Fibroblast of upper back skin (primary cell): ENCODE measurements at regions not wholly inside any gene's neighbourhood (a gene's known extent, or its start where the extent isn't known, plus 50 kb on each side); places are given as distances from the start of the nearest gene placed in this dataset.

ENCODE experiments used
- DNase-seq: peaks from one replicate; pipeline ENCODE4 v3.0.0-alpha.2; 2013

DNA sequence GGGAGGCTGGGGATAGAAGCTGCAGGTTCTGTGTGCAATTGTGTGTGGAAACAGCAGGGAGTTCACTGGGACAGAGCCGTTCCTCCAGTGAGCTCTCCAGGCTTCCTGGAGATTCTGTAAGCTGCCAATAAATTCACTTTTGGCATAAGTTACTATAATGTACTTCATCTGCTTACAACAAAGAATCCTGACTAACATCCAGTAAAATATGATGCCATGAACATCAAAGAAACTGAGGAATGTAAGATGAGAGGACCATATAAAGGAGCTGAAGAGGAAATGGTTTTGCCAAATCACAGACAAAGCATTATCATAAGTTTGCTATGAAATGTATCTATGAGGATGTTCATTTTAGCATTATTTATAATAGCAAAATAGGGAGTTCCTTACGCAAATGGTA is 175.3 kb downstream of the KCNE4 start:
- peak; percentile 80 for DNase-seq

DNA sequence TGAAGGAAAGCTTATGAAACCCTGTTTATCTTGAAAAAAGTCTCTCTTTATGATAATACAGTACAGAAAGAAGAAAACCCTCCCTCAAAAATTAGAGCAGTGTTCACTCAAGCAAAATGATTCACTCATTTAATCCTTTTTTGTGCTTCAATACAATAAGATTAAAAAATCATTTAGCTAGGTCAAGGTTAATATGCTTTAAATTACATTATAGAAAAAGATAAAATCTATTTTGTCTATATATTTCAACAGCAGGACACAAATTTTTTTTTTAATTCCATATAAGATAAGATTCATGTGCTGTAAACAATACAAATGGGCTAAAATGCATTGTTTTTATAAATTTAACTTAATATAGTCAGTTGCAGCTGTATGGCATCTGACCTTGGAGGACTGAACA is 176.9 kb downstream of the KCNE4 start:
- DNase-seq = no peak

DNA sequence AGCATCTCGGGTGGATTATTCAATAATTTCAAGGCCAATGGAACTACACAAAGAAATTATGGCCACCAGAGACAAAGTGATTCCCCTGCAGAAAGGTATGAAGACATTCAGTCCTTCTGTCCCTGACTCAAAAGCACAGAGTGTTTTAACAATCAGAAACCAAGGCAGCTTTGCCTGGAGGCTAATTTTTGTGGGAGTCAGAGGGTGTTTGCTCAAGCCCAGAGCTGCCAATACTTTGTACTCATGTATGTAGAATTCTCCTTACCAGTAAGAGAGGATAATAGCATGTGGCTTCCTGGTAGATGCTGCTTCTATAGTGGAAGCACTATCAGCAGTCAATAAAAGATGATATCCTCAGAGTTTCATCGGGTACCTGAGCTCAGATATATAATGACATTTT is 178.4 kb downstream of the KCNE4 start:
- DNase-seq = no peak

DNA sequence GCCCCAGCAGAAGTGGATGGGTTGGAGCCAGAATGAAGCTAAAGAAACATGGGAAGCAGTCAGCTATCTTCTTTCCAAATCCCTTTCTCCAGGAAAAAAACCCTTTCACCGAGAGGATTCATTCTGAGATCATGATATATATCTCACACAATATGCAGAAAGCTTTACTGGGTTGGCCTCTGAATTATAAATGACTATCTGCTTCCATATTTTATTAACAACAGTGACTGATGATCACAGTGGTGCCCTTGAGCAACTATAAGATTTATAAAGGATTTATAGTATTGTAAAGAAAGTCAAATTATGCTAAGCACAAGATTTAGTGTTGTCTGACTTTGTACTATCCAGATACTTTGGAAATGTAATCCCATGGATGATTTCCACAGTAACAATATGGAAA is 180.3 kb downstream of the KCNE4 start:
- DNase-seq = no peak

DNA sequence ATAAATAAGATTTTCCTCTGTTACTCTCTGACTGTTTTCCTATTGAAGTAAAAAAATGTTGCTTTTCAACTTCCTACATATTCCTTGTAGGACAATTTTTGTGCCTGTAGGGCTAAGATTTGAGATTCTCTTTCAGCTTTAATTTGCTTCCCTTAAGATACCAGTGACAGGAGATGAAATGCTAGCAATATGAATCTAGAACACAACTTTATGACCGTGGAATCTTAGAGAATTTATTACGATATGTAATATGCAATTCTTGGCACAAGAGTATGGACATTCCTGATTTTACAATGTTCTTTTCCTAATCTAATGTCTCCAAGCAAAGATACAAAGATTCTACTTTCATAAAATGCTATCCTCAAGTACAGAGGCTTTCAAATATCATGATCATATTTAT is 180.9 kb downstream of the KCNE4 start:
- DNase-seq = no peak

DNA sequence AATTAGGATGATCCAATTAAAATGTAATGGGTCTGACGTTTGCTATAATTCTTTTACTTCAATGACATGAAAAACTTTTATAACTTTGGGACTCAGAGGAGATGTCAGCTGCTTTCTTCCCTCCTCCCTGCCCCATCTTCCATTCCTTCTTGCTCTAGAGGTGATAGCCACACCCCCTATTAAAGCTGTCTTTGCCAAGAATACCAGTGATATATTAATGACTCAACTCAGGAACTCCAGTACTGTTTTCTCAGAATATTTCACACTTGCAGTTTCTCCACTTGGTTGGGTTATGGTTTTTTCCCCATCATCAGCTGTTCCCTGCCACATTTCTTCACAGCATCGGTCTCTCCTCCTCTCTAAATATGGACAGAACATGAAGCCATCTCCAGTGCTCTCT is 184.0 kb downstream of the KCNE4 start:
- peak; percentile 41 for DNase-seq

DNA sequence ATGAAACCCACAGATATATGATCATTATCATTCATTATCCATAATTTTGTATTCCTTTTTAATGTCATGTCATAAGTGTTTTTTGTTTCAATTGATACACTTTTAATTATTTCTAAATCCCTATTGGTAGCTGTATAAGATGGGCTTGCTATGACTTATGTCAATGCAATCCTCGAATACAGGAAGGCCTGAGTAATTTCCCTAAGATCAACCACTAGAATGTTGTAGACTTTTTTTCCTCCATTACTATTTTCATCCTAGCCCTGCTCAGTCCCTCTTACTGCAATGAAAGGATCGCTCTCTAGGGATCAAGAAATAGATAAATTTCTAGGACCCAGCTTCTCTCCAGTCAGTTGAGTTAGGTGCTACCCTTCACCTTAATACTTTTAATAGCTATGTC is 186.3 kb downstream of the KCNE4 start:
- peak; percentile 52 for DNase-seq

DNA sequence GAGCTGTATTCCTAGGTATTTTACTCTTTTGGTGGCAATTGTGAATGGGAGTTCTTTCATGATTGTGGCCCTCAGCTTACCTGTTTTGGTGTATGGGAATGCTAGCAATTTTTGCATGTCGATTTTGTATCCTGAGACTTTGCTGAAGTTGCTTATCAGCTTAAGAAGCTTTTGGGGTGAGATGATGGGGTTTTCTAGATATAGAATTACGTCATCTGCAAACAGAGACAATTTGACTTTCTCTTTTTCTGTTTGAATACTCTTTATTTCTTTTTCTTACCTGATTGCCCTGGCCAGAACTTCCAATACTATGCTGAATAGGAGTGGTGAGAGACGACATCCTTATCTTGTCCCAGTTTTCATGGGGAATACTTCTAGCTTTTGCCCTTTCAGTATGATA is 191.2 kb downstream of the KCNE4 start:
- DNase-seq = no peak

DNA sequence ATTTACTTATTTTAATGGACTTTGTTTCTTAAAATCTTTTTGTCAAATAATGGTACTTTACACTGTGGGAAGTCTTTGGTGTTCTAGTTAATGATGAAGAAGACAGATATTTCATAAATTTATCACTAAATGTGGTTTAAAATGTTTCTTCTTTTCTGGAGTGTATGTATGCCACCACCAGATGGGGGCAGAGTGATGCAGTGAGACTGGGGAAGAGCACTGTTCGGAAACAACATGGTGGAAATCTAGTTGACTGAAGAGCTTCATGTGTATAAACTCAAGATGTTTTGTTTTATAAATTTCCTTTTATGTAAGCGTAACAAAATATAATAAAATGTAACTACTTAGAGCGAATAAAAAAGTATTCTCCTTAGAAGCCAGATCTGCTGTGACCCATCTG is 195.1 kb downstream of the KCNE4 start:
- DNase-seq = peak; percentile 46

DNA sequence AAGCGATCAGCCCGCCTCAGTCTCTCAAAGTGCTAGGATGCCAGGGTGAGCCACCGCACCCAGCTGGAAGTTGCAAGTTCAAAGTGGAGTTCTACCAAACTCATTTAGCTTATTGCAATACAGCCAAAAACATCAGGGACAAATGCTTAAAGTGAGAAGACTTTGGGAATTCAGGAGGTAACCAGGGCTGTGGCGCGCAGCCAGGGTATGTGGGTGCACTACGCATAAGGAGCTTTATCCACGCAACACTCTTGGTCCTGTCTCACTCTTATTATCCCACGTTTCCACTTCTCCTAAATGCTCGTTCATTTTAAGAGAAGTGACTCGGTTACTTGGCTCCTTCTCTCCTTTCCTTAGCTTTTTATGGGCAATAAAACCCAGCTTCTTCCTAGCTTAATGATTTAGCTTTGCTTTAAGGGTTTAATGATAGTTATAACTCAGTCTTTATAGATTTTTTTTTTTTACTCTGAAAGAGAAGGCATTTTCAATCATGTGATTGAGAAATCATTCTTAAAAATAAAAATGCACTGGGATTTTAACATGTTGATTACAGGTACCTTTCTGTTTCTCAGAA is 199.8 kb downstream of the KCNE4 start:
- DNase-seq = no peak

DNA sequence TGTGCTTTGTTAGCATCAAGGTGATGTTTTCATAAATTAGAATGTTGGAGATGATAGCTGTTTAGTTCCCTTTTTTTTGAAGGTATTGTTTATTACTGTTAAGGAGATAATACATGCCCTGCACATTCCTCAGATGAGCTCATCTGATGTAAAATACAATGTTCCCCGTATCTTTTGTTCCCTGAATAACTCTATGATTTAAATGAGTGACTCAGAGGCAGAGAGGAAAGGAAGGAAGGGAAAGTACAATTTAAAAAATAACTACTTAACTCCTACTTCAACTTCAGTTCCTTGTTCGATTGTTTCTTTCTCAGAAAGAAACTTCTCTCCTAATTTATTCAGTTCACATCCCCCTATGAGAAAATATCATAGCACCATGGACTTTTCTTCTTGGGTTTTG is 208.7 kb downstream of the KCNE4 start:
- peak; percentile 48 for DNase-seq

DNA sequence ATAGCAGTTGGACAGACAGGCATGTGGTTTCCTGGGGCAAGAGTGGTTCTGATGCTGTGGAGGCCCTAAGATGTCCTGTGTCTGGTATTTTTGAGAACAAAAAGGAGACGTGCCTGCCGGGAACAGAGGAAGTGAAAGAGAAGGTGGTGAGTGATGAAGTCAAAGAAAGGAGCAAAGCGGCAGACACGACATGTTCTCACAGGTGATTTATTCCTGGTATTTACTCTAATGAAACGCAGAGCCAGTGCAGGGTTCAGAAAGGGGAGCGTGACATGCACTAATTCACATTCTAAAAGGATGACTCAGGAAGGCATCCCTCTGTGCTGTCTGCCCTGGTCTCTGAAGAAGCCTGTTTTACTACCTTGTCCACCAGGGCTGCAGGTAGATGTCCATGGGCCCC is 211.0 kb downstream of the KCNE4 start:
- DNase-seq = peak; percentile 94

DNA sequence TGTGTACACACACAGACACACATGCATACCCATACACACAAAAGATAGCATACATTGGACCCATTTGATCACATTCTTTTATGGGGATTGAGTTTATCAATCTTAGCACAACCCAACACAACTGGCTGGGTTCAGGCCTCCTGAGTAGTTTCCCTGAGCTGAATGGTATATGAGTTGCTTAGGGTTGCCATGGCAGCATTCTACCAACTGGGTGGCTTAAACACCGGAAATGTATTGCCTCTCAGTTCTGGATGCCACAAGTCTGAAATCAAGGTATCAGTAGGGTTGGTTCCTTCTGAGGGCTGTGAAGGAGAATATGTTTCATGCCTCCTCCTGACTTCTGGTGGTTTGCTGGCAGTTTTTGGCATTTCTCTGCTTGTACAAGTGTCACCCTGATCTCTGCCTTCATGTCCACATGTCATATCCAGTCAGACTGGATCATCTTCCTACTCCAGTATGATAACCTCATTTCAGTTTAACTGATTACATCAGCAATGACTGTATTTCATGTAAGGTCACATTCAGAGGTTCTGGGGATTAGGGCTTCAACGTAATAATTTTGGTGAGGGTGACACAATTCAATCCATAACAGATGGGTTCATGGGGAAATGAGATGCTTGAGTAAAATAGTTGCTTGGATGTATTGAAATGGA is 212.7 kb downstream of the KCNE4 start:
- no peak for DNase-seq

DNA sequence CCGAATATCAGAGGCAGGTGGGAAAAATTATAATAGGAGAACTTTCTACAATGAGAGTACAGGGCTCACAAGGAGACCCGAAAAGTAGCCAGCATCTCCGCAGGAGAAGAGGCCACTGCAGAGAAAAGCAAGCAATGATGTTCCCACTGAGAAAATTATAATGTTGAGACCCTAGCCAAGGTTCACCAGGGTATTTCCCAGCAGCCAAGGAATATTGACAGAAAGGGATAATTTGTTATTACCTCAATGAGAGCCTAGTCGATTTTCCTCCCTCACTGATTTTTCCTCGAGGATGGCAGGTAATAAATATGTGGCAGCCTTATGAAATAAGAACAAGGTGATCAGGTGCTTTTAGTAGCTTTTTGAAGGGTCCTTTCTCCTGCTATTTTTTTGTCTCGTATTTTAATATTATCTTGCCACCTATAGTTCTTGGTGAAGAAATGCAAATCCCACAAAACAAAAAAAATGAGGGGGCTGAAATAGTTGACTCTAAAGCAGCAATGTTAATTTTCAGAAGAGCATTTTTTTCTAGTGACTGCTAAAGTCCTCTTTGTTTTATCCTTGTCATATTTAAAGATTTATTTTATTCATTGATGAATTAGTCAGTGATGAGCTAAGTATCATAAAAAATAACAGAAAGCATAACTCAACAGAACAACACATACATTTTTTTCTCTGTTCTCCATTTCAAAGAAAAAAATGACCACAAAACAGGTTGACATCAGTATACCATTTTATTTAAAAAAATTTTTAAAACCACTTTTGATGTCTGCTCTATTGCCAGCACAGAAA is 215.4 kb downstream of the KCNE4 start:
- DNase-seq = no peak

DNA sequence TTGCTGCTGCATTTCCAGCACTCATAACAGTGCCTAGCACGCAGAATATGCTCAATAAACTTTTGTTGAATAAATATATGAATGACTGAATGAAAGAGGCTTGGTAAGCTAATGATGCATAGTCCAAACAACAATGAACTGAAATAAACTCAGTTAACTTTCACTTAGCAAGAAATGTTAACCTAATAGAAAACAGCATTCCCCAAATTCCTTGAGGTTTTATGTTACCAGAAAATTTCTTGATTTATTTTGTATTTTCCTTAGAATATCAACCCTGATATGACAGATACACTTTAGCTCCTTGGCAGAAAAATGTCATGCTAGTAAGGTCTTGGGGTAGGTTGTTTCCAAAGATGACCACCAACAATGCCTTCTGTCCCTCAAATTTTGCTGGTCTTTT is 217.4 kb downstream of the KCNE4 start:
- DNase-seq = peak; percentile 27

DNA sequence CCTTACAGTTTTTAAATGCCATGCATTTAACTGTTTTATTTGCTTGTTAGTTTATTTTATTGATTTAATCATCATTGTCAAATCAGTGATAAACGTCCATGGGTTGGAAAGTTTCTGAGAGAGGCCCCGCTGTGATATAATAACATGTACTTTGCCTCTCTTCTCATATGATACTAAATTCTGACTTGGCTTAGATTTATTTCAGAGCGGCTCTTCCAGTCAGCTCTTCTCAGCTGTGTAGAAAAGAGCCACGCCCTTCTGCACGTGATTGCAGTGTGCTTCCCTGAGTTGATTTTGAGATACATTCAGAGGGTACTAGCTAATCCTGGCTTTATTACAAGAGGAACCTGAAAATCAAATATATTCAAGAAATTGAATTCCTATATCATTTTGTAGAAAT is 218.6 kb downstream of the KCNE4 start:
- no peak for DNase-seq

DNA sequence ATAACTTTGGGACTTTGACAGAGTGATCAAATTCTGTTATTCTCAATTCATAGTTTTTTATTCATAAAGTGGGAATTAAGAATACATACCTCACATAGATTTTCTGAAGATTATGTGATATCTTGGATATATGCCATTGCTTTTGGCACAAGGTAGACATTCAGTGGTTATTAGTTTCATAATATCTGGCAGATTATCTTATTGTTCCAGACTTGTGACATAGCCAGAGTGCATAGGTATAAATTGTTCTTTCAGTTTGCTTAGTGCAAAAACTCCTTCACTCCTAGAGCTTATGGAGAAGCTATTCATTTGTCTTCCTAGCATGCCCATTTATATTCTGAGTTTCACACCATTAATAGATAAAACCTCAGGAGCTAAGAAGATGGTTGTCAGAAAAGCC is 222.0 kb downstream of the KCNE4 start:
- no peak for DNase-seq

DNA sequence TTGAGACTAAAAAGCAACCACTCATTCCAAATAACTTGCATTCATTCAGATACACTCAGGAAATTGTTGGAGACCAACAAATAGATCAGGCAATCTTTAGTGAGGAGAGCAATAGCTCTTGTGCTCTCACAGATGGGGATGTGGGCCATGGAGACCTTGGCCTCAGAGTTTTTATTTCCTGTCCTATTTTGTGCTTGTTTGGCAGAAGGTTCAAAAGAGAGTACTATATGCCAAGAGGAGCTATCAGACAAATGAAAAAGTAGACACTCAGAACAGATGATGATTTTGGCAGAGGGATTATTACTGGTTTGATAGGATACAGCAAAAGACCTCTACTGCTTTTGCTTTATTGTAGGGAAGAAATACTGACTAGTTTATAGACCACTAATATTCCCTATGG is 230.2 kb downstream of the KCNE4 start:
- DNase-seq = no peak

DNA sequence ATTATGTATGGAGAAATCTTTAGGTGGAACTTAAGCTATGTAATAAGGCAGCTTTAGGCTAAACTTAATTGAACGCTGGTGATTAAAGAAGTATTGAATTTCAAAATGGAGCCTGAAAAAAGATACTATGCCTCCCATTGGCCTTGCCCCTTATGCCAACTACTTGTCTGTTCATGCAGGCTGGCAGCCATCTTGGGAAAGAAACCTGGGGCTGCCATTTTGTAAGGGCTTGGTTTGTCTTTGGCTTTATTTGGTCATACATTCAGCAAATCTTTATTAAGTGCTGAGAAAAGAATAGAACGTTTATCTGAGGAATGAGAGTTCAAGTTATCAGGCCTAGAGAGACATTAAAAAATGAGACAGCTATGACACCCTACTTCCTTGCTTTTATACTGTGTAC is 231.3 kb downstream of the KCNE4 start:
- no peak for DNase-seq

DNA sequence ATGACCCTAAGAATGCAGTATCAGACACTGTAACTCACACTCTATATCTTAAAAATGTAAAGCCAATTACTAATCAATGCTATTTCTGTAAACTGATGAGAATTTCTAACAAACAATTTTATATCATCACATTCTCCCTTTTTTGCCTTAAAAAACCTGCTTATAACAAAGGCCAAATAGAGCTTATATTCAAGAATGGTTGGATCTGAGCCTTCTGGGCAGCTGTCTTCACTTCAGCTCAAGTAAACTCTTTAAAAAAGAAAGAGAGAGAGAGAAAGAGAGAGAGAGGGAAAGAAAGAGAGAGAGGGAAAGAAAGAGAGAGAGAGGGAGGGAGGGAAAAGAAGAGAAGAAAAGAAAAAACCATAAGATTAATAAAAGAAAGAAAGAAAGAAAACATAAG is 231.8 kb downstream of the KCNE4 start:
- DNase-seq = no peak

DNA sequence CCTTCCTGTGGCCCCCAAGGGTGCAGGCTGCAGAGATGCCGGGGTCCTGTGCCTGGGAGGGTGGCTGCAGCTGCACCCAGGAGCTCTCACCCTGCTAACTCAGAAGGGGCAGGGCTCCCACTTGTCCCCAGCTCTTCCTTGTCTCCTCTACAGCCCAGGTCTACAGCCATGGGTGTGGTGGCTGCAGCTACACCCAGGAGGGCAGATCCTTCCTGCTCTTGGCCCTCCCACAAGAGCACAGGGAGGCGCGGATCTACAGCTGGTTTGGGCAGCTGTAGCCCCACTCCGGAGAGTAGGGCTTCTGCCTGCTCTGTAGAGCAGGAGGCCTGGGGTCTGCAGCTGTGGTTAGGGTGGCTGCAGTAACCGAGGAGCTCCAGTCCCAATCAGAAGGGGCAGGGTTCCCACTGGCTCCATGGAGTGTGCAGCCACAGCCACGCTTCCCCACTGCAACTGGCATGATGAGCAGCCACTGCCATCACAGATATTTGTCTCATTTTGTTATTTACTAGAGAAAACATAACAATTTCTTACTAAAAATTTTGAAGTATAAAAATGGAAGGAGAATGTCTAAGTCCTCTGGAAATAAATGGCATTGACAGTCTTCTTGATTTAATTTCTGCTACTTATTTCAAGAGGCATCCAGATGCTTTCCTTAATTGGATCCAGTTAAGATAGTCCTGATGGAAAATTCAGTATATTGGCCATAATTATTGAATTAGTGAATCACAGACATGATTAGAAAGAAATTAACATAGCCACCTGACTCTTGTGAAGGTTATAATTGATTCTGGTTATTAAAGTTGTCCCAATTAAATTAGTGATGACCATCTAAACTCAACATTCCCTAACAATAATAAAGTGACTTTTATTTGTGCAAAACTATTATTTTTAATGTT is 233.6 kb downstream of the KCNE4 start:
- DNase-seq = no peak

DNA sequence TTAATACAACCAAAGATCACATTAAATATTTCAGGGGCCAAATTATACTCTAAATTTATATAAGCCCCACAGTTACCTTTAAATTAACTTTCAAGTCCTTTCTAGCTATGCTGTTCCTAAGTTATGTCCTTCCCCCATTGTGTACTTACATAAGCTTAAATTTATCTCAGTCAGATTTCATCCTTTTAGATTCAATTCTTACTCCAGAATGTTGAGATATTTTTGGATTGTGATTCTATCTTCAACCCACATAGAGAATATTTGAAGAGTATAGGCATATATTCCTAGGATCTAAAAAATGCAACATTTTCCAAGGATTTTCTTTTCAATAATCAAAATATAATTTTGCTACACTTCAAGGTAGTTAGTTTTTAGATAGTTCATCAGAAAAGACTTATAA is 242.8 kb downstream of the KCNE4 start:
- DNase-seq = no peak

DNA sequence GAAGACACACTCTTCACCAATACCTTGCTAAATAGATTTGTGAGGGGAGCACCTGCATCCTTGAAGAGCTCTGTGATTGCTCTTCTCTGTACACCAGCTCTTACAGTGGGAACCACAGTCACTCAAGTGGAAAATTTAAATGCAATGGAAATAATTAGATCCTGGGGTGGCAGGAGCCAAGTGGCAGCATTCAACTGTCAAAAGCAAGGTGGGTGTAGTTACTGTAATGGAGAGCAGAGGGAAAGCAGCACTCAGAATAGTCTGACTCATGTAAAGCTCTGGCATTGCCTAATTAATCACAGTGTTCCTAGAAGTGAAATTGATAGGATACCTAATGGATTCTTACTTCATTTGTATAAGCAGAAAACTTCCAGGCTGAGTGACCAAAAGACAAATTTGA is 245.8 kb downstream of the KCNE4 start:
- DNase-seq = peak; percentile 18
